Loucy (cell line): ENCODE measurements at regions not wholly inside any gene's neighbourhood (a gene's known extent, or its start where the extent isn't known, plus 50 kb on each side); places are given as distances from the start of the nearest gene placed in this dataset.

ENCODE experiments used
- EZH2phosphoT487 ChIP-seq: fragments of 200-600 bp; IDR thresholded peaks from 2 replicates; pipeline ENCODE4 v1.6.1; 2018; ENCODE audit warnings: antibody characterized with exemption, mild to moderate bottlenecking, moderate library complexity, borderline replicate concordance
- TF ChIP-seq, protein P1 (sequence below): fragments of 200-600 bp; sonication (generic); conservative IDR thresholded peaks from 2 replicates; pipeline ENCODE4 v1.5.1; 2014; ENCODE audit warnings: mild to moderate bottlenecking, antibody characterized with exemption, low read length

- TF ChIP-seq, protein P1, sequence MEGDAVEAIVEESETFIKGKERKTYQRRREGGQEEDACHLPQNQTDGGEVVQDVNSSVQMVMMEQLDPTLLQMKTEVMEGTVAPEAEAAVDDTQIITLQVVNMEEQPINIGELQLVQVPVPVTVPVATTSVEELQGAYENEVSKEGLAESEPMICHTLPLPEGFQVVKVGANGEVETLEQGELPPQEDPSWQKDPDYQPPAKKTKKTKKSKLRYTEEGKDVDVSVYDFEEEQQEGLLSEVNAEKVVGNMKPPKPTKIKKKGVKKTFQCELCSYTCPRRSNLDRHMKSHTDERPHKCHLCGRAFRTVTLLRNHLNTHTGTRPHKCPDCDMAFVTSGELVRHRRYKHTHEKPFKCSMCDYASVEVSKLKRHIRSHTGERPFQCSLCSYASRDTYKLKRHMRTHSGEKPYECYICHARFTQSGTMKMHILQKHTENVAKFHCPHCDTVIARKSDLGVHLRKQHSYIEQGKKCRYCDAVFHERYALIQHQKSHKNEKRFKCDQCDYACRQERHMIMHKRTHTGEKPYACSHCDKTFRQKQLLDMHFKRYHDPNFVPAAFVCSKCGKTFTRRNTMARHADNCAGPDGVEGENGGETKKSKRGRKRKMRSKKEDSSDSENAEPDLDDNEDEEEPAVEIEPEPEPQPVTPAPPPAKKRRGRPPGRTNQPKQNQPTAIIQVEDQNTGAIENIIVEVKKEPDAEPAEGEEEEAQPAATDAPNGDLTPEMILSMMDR = no peak
- TF ChIP-seq EZH2phosphoT487 = no peak
Measured at GRCh38 chr11:114816791-114817190, 138.5 kb downstream of the NXPE2 start.
